Sigmoid colon (tissue), 3 donors: ENCODE measurements at regions not wholly inside any gene's neighbourhood (a gene's known extent, or its start where the extent isn't known, plus 50 kb on each side); places are given as distances from the start of the nearest gene placed in this dataset.

ENCODE experiments used
- POLR2A ChIP-seq, 2 donors: fragments of 450-650 bp; IDR thresholded peaks; one replicate each; pipeline ENCODE4 v1.6.1; 2016; ENCODE audit warnings: antibody characterized with exemption in 2 of 2, mild to moderate bottlenecking in 2 of 2, moderate library complexity in 2 of 2
- TF ChIP-seq, protein P1 (sequence below), 4 experiments: fragments of 450-650 bp in 3 of 4; fragments of 200-600 bp in 1 of 4; IDR thresholded peaks; one replicate each; pipeline ENCODE4 v1.5.1; 2016 to 2019; ENCODE audit warnings: antibody characterized with exemption in 4 of 4, mild to moderate bottlenecking in 3 of 4, moderate library complexity in 2 of 4

DNA sequence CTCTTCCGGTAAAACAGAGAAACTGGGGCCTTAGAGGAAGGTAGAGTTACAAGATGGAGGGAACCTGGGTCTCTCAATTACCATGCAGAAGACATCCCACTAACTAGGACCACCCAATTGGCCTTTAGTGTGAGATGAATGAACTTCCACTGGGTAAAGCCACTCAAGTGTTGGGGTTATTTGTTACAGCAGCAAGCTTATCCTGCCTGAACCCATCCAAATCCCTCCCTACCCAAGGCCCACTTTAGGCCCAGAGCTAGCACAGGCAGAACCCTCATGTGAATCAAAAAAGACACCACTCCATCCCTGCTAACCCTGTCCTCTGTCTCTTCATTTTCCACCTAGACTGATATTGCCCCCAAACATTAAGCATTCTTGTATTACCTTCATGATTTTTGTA lies 746.7 kb upstream of the TBX3 start:
- TF ChIP-seq, protein P1, sequence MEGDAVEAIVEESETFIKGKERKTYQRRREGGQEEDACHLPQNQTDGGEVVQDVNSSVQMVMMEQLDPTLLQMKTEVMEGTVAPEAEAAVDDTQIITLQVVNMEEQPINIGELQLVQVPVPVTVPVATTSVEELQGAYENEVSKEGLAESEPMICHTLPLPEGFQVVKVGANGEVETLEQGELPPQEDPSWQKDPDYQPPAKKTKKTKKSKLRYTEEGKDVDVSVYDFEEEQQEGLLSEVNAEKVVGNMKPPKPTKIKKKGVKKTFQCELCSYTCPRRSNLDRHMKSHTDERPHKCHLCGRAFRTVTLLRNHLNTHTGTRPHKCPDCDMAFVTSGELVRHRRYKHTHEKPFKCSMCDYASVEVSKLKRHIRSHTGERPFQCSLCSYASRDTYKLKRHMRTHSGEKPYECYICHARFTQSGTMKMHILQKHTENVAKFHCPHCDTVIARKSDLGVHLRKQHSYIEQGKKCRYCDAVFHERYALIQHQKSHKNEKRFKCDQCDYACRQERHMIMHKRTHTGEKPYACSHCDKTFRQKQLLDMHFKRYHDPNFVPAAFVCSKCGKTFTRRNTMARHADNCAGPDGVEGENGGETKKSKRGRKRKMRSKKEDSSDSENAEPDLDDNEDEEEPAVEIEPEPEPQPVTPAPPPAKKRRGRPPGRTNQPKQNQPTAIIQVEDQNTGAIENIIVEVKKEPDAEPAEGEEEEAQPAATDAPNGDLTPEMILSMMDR (IDR thresholded peaks at IDR 0.05): no peak
- no peak for TF ChIP-seq POLR2A (IDR thresholded peaks at IDR 0.05)
